Omental fat pad (tissue), 3 donors: ENCODE measurements at regions not wholly inside any gene's neighbourhood (a gene's known extent, or its start where the extent isn't known, plus 50 kb on each side); places are given as distances from the start of the nearest gene placed in this dataset.

ENCODE experiments used
- ATAC-seq: fragments of 150-250 bp; one replicate; pipeline ENCODE4 v1.9.1; 2016; ENCODE audit warnings: mild to moderate bottlenecking, moderate library complexity; ENCODE audit not compliant: low FRiP score
- DNase-seq: peaks from one replicate; pipeline ENCODE4 v3.0.0-alpha.2; 2019; ENCODE audit warnings: low spot score
- CTCF ChIP-seq, 3 donors: fragments of 450-650 bp; IDR thresholded peaks; one replicate each; pipeline ENCODE4 v1.5.1; 2016 to 2017; ENCODE audit warnings: antibody characterized with exemption in 3 of 3, mild to moderate bottlenecking in 3 of 3, moderate library complexity in 2 of 3

DNA sequence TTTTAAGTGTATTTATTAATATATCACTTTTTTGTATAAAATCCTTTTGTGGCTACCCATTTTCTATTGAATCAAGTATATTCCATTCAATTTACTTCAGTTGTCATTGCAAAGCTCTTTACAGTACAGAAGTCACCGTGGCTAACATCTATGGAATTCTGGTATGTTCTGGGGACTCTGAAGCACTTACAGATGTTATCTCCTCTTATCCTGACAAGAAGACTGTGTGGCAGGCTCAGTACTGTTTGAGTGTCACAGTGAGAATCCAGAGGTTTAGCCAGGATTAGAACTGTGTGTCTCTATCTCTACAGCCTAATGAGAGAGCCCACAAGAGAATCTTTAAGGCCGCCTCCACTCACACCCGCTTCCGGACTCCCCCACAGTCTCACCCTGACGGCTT, 78.2 kb upstream of the SORBS2 start:
- DNase-seq (no peak), ATAC-seq (no peak)
- no peak for TF ChIP-seq CTCF (IDR thresholded peaks at IDR 0.05)

GRCh38 chr4:185892165-185892564, 80.2 kb upstream of the SORBS2 start:
- DNase-seq (no peak), ATAC-seq (no peak)
- no peak for TF ChIP-seq CTCF (IDR thresholded peaks at IDR 0.05)

GRCh38 chr4:185893500-185893899, 81.5 kb upstream of the SORBS2 start:
- TF ChIP-seq CTCF (IDR thresholded peaks at IDR 0.05) = no peak
- no peak for ATAC-seq

DNA sequence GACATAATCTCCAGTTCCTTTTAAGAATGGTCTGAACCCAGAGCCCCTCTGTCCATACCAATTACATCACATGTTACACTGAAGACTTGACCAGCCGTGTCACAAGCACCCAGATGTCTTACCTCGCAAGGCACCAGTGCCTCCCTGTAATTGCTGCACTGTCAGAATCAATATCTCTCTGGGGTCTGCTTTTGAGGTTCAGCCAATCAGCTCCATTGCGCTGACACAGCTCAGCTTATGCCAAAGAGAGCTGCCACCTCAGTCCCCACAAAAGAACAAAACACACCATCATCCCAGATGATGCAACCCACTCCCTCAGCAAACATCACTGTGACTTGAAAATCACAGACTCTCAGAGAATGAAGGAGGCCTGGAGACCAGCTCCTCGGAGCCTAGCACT, 82.5 kb upstream of the SORBS2 start:
- no peak for DNase-seq
- no peak for ATAC-seq
- no peak for TF ChIP-seq CTCF (IDR thresholded peaks at IDR 0.05)

More at GRCh38 chr4:185893500-185893899, 81.5 kb upstream of the SORBS2 start:
- DNase-seq = no peak

GRCh38 chr4:185895351-185895750, 83.4 kb upstream of the SORBS2 start:
- ATAC-seq (no peak), DNase-seq (no peak)
- no peak for TF ChIP-seq CTCF (IDR thresholded peaks at IDR 0.05)

DNA sequence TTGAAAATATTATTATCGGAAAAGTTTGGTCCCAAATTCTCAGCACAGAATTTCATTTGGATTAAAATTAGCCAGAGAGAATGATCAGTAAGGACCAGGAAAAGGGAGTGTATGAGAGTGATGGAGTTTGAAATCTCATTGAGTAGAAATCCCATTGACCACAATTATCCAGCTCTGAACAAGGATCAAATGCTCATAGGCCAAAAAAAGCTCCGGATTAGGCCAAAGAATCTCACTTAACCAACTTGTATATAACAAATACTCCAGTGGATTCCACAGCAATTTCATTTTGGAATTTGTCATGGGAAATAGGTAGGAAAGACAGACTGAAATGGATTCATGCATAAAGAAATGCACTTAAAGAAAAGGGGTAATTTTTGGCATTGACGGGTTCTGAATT, 83.9 kb upstream of the SORBS2 start:
- ATAC-seq = no peak
- DNase-seq = no peak
- TF ChIP-seq CTCF (IDR thresholded peaks at IDR 0.05) = no peak

- TF ChIP-seq CTCF (IDR thresholded peaks at IDR 0.05) = no peak
- DNase-seq (no peak), ATAC-seq (no peak)
These were observed 85.0 kb upstream of the SORBS2 start for GRCh38 chr4:185896817-185897488.
